GM18502 (cell line): ENCODE measurements at regions not wholly inside any gene's neighbourhood (a gene's known extent, or its start where the extent isn't known, plus 50 kb on each side); places are given as distances from the start of the nearest gene placed in this dataset.

Experiments
- ATAC-seq: cut with Tn5 transposase; IDR thresholded peaks from one replicate; pipeline ENCODE4 v1.9.1; 2021; ENCODE audit warnings: mild to moderate bottlenecking; ENCODE audit not compliant: unreplicated experiment, poor library complexity

- ATAC-seq = peak; percentile 100
Measured at GRCh38 chr2:2879781-2880180, 497.8 kb downstream of the EIPR1 start.

- peak; percentile 3 for ATAC-seq
Measured at GRCh38 chr2:2879071-2879470, 498.5 kb downstream of the EIPR1 start.

GRCh38 chr2:2877427-2877826 lies 500.2 kb downstream of the EIPR1 start:
- ATAC-seq = no peak

- no peak for ATAC-seq
Measured at GRCh38 chr2:2876331-2877221, 501.0 kb downstream of the EIPR1 start.

- no peak for ATAC-seq
Measured at GRCh38 chr2:2875831-2876230, 501.8 kb downstream of the EIPR1 start.

GRCh38 chr2:2875296-2875695 lies 502.3 kb downstream of the EIPR1 start:
- ATAC-seq = no peak

GRCh38 chr2:2874805-2875204 lies 502.8 kb downstream of the EIPR1 start:
- no peak for ATAC-seq

GRCh38 chr2:2874341-2874740 lies 503.3 kb downstream of the EIPR1 start:
- no peak for ATAC-seq

GRCh38 chr2:2873450-2873811 lies 504.2 kb downstream of the EIPR1 start:
- ATAC-seq = no peak

- no peak for ATAC-seq
Measured at GRCh38 chr2:2872713-2873449, 504.7 kb downstream of the EIPR1 start.

- ATAC-seq = no peak
Measured at GRCh38 chr2:2872309-2872617, 505.4 kb downstream of the EIPR1 start.

GRCh38 chr2:2871480-2872308 lies 505.9 kb downstream of the EIPR1 start:
- ATAC-seq = no peak

GRCh38 chr2:2870106-2870505 lies 507.5 kb downstream of the EIPR1 start:
- no peak for ATAC-seq

- no peak for ATAC-seq
Measured at GRCh38 chr2:2869553-2869952, 508.1 kb downstream of the EIPR1 start.

- ATAC-seq = no peak
Measured at GRCh38 chr2:2868085-2868484, 509.5 kb downstream of the EIPR1 start.

GRCh38 chr2:2867397-2867979 lies 510.1 kb downstream of the EIPR1 start:
- ATAC-seq = no peak

- ATAC-seq = no peak
Measured at GRCh38 chr2:2866459-2866858, 511.2 kb downstream of the EIPR1 start.

- ATAC-seq = no peak
Measured at GRCh38 chr2:2862386-2862785, 515.2 kb downstream of the EIPR1 start.

GRCh38 chr2:2861666-2862240 lies 515.9 kb downstream of the EIPR1 start:
- no peak for ATAC-seq

GRCh38 chr2:2860589-2861300 lies 516.9 kb downstream of the EIPR1 start:
- no peak for ATAC-seq
